ENCODE measurements at regions not wholly inside any gene's neighbourhood (a gene's known extent, or its start where the extent isn't known, plus 50 kb on each side); places are given as distances from the start of the nearest gene placed in this dataset.

- no peaks in the 10 kb centered on the region for H3K4me1 ChIP-seq
- TF ChIP-seq POLR2A (IDR thresholded peaks at IDR 0.05) = no peak
- TF ChIP-seq CTCF (IDR thresholded peaks at IDR 0.05) = no peak
- intact Hi-C loops (cut with DNase I) = no loop called here
- no peaks in the 10 kb centered on the region for H3K27me3 ChIP-seq
- no peak for DNase-seq
- no peak overlapping the region for H3K4me3 ChIP-seq
- no CpG with 5 or more reads among the region's 17 CpGs for WGBS (ENCODE audit: insufficient coverage, low coverage, low lambda C conversion rate, missing lambda C conversion rate)
- H3K9me3 ChIP-seq = no peaks in the 10 kb centered on the region
- H3K27ac ChIP-seq = no peak overlapping the region
- ATAC-seq = no peak
- no peaks in the 10 kb centered on the region for H3K36me3 ChIP-seq
Observed at GRCh38 chr2:217092710-217093379, 233.0 kb upstream of the TNP1 start.

GRCh38 chr2:217091531-217091930 is 231.7 kb upstream of the TNP1 start:
- intact Hi-C loops (cut with DNase I) = no loop called here
- Histone ChIP-seq H3K4me3 (no peak overlapping the region), H3K27ac (no peak overlapping the region), H3K36me3 (no peaks in the 10 kb centered on the region), H3K9me3 (no peaks in the 10 kb centered on the region), H3K4me1 (no peaks in the 10 kb centered on the region), H3K27me3 (no peaks in the 10 kb centered on the region)
- WGBS (ENCODE audit: insufficient coverage, low coverage, low lambda C conversion rate, missing lambda C conversion rate) = 14% methylated on average over 1 of the region's 3 CpGs
- TF ChIP-seq CTCF (IDR thresholded peaks at IDR 0.05) = no peak
- TF ChIP-seq POLR2A (IDR thresholded peaks at IDR 0.05) = no peak
- no peak for DNase-seq
- no peak for ATAC-seq

GRCh38 chr2:217090884-217091283 is 231.0 kb upstream of the TNP1 start:
- intact Hi-C loops (cut with DNase I) = no loop called here
- DNase-seq (no peak), ATAC-seq (no peak)
- no peak overlapping the region for H3K4me3 ChIP-seq
- H3K27ac ChIP-seq = no peak overlapping the region
- no peaks in the 10 kb centered on the region for H3K9me3 ChIP-seq
- H3K36me3 ChIP-seq = no peaks in the 10 kb centered on the region
- TF ChIP-seq CTCF (IDR thresholded peaks at IDR 0.05) (no peak), POLR2A (IDR thresholded peaks at IDR 0.05) (no peak)
- H3K27me3 ChIP-seq = no peaks in the 10 kb centered on the region
- 68% methylated on average over 3 of the region's 3 CpGs for WGBS (ENCODE audit: insufficient coverage, low coverage, low lambda C conversion rate, missing lambda C conversion rate)
- H3K4me1 ChIP-seq = no peaks in the 10 kb centered on the region

- no peaks in the 10 kb centered on the region for H3K27me3 ChIP-seq
- DNase-seq (no peak), ATAC-seq (no peak)
- H3K9me3 ChIP-seq = no peaks in the 10 kb centered on the region
- intact Hi-C loops (cut with DNase I) = no loop called here
- TF ChIP-seq POLR2A (IDR thresholded peaks at IDR 0.05) (no peak), CTCF (IDR thresholded peaks at IDR 0.05) (no peak)
- H3K27ac ChIP-seq = no peak overlapping the region
- no peaks in the 10 kb centered on the region for H3K4me1 ChIP-seq
- H3K4me3 ChIP-seq = no peak overlapping the region
- WGBS (ENCODE audit: insufficient coverage, low coverage, low lambda C conversion rate, missing lambda C conversion rate) = 37% methylated on average over 5 of the region's 5 CpGs
- no peaks in the 10 kb centered on the region for H3K36me3 ChIP-seq
Observed at GRCh38 chr2:217090024-217090473, 230.2 kb upstream of the TNP1 start.
